ENCODE measurements at regions not wholly inside any gene's neighbourhood (a gene's known extent, or its start where the extent isn't known, plus 50 kb on each side); places are given as distances from the start of the nearest gene placed in this dataset. TPM values are rescaled to one million over a fixed set of nuclear protein-coding genes. Genes with fewer than 3 reads are reported as not detected.

DNA sequence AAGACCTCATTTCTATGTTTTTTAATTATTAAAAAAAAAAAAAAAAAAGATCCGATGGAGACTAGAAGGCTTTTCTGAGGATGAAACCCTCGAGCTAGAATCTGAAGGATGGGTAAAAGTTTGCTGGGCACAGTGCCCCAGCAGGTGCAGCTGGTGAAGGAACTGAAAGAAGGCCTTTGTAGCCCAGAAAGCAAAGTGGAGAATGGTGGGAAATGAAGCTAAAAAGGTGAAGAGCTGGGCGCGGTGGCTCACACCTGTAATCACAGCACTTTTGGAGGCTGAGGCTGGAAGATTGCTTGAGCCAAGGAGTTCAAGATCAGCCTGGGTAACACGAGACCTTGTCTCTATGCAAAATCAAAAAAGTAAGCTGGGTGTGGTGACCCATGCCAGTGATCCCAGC, 50.3 kb upstream of the SEC14L1 start:
- Histone ChIP-seq H3K9ac (ENCODE audit: insufficient read depth, low read length, poor library complexity, severe bottlenecking) (no peak overlapping the region), H3K9me3 (replicated peaks in 1 of 2; ENCODE audit: control insufficient read depth in 1 of 2, insufficient read depth in 1 of 2, low read length in 2 of 2) (no peaks in the 10 kb centered on the region), H4K20me1 (ENCODE audit: insufficient read depth, low read length) (no peaks in the 10 kb centered on the region), H3K27me3 (ENCODE audit: control insufficient read depth in 2 of 2, insufficient read depth in 2 of 2, low read length in 2 of 2) (peaks cover 0 to 5% of the 10 kb centered on the region in 2 donors), H2AFZ (ENCODE audit: insufficient read depth, low read depth, low read length, poor library complexity, severe bottlenecking) (no peak overlapping the region), H3K4me1 (ENCODE audit: control insufficient read depth in 1 of 2, insufficient read depth in 2 of 2, low read length in 2 of 2) (peaks cover 25 to 29% of the 10 kb centered on the region in 2 donors), H3K4me2 (replicated peaks; ENCODE audit: extremely low read depth, low read length, poor library complexity, severe bottlenecking) (no peak overlapping the region), H3K27ac (ENCODE audit: low read depth in 1 of 2, low read length in 2 of 2) (no peak overlapping the region), H3K4me3 (replicated peaks in 1 of 3; ENCODE audit: low read depth in 2 of 3, low read length in 3 of 3) (no peak overlapping the region), H3K79me2 (ENCODE audit: insufficient read depth, low read length) (peaks cover 43% of the 10 kb centered on the region), H3K36me3 (replicated peaks in 1 of 2; ENCODE audit: control insufficient read depth in 1 of 2, insufficient read depth in 2 of 2, low read length in 2 of 2) (peaks cover 40 to 59% of the 10 kb centered on the region in 2 donors)
- Mint-ChIP-seq H3K36me3 (peaks cover 45 to 60% of the 10 kb centered on the region in 2 donors), H3K27me3 (ENCODE audit: low read depth in 3 of 3) (peaks cover 3 to 11% (median 9%) of the 10 kb centered on the region in 3 donors), H3K4me3 (no peak overlapping the region), H3K27ac (peak overlapping the region in 4 of 7 donors; percentile 2 to 70 (median 25)), H3K9me3 (peaks cover 0 to 5% (median 0%) of the 10 kb centered on the region in 7 donors), H3K4me1 (peaks cover 33% of the 10 kb centered on the region)
- intact Hi-C loops (cut with micrococcal nuclease): no loop called here
- no peak for TF ChIP-seq CTCF (IDR thresholded peaks at IDR 0.05)
- DNase-seq: no peak
- 65% methylated on average over 2 of the region's 5 CpGs for WGBS (ENCODE audit: insufficient coverage)

Small RNAs in the stretch of these regions (small RNA-seq; reads per million reads assigned to genes)
- gene RF00017 (ENCODE audit: insufficient read length, low read depth): not detected
- not detected for gene SCARNA16 (ENCODE audit: insufficient read length, low read depth)

Measured in CD14-positive monocyte (primary cell).